ENCODE measurements at regions not wholly inside any gene's neighbourhood (a gene's known extent, or its start where the extent isn't known, plus 50 kb on each side); places are given as distances from the start of the nearest gene placed in this dataset.

DNA sequence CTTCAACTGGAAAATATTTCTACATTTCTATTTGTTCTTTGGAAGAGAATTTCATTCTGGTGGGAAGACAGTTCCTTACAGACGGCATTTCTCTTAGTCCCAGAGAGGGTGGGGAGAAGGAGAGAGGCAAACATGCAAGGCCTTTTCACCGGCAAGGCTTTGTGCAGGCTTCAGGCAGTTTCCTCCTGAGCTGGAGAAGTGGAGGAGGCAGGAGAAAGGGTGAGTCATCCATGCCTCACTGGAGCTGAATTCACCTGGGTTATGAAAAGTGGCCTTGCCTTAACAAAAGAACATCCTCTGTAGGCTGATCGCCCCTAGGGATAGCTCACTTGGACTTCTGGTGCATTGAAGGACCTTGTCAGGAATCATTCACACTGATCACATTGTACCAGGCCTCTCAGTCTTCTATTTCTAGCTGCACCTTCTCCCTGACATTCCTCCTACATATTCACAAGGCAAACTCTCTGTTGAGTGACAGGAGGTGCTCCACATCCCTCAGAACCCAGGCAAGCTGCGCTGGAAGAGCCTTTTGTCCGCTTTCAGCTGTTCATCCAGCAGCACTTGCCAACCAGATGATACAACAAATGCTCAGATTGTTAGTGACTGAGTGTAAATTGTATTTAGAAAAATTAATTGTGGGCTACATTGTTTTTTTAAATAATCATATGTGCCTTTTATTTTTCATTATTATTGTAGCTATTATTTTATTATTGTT is 796.1 kb downstream of the DCDC2C start:
- DNase-seq (ENCODE audit: low spot score), result no peak

DNA sequence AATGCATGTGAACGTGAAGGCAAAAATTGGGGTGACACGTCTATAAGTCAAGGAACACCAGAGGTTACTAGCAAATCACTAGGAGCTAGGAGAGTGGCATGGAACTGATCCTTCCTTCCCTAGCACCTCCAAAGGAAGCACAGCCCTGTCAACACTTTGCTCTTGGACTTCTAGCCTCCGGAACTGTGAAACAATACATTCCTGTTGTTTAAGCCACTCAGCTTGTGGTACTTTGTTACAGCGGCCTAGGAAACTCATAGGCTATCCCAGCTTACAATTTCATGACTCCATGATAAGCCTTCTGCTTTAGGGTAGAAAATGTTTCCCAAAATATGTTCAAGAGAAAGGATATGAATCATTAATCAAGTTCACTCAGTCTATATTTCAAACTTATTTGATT is 798.1 kb downstream of the DCDC2C start:
- no peak for DNase-seq (ENCODE audit: low spot score)

DNA sequence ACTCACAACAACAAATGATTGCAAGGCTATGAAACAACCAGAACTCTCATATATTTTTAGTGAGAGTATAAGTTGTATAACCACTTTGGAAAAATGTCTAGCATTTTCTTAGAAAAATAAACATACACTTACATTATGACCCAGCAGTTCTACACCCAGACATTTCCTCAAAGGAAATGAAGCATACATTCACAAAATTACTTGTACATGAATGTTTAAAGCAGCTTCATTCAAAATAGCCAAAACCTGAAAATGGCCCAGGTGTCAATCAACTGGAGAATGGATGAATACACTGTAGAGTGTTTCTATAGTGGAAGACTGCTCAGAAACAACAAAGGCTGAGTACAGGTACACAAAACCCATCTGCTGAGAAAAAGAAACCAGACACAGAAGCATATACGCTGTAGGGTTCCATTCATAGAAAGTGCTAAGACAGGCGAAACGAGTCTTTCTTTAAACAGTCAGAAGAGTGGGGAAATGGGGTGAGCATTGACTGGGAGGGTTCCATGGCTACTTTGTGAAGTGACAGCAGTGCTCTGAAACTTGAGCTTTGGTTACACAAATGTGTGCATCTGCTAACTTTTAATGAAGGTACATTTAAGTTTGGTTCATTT is 799.0 kb downstream of the DCDC2C start:
- no peak for DNase-seq (ENCODE audit: low spot score)

GRCh38 chr2:4507661-4508060 is 804.3 kb downstream of the DCDC2C start:
- no peak for DNase-seq (ENCODE audit: low spot score)

- no peak for DNase-seq (ENCODE audit: low spot score)
These were observed 812.7 kb downstream of the DCDC2C start for GRCh38 chr2:4515871-4516761.

DNA sequence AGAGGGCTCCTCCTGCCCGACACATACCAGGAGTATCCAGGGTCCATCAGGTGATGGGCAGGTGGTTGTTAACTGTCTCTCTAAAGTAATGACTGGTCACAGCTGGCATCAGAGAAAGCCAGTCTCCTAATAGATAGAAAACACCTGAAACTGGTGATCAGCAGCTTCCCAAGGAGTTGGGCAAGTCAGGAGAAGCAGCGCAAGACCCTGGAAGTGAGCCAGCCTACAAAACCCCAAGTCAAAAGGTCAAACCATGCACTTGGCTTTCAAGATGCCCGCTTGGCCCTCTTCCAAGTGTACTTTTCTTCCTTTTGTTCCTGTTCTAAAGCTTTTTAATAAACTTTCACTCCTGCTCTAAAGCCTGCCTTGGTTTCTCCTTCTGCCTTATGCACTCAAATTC is 815.2 kb downstream of the DCDC2C start:
- DNase-seq (ENCODE audit: low spot score), result no peak

DNA sequence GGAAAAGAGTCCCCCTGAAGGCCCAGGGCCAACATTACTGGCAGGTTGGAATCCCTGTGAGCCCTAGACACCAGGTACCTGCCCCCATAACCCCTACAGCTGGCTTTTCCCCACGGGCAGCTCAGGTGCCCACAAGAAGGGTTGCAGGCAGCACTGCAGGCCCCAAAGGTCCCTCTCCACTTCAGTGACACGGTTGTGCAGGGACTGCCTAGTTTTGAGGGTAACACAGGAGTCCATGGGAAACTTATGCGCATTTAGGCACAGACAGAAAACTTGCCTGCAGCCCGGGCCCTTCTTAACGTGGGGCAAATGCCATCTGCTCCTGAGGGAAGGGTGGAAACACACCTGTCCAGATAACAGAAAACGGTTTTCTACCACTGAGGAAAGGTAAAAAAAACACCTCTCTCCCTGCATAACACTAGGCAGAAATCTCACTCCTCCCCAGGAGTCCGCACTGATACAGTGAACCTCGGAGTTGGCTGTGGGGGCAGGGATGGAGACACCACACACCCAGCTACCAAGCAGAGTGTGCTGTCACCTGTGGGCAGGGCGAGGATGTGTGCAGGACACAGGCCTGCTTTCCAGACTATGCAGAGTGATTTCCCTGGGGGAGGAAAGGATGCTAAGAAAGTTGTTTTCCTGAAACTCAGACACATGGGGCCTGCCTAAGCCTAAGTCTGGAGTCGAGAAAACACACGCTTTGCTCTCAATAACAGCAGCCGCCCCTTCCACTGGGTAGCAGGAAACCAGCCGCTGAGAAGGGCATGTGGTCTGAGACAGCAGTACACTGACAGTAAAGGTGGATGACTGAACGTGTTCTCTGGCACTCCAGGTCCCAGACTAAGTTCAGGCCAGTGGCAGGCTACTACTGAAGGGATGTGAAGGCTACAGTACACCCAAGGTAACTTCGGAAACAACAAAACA is 819.4 kb downstream of the DCDC2C start:
- no peak for DNase-seq (ENCODE audit: low spot score)

DNA sequence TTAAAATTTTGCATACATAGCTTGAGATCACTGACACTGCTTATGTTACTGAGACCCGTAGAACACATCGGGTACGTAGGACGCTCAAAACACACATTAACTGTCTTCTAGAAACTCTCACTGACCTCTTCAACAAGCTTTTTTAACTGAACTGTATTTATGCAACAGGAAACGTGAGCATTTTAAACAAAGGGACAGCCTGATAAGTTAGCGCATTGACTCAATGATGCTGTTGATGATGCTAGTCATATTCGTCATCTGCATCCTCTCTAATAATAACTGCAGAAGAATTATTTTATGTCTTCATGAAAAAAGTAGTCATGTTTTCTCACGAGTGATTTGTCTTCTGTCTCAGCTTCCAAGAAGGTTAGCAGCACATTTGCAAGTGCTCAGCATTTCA is 824.0 kb downstream of the DCDC2C start:
- DNase-seq (ENCODE audit: low spot score), result no peak

DNA sequence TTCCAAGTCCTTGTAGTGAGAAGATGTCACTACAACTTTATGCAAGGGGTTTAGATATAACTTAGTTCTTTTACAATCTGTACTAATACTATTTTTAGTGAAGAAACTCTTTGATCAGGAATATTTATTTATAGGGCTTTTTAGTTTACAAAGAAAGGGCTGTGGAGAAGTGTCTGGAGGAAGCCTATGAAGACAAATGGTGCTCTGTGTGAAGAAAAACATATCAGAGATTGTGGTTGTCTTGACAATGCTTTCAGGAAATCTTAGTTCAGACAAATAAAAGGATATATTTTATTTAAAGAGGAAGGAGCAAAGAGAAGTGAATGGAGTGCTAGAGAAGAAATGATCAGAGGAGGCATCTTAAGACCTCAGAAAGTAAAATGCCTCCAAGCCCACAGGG is 824.9 kb downstream of the DCDC2C start:
- DNase-seq (ENCODE audit: low spot score), result no peak

GRCh38 chr2:4528773-4529172 is 825.4 kb downstream of the DCDC2C start:
- no peak for DNase-seq (ENCODE audit: low spot score)

DNA sequence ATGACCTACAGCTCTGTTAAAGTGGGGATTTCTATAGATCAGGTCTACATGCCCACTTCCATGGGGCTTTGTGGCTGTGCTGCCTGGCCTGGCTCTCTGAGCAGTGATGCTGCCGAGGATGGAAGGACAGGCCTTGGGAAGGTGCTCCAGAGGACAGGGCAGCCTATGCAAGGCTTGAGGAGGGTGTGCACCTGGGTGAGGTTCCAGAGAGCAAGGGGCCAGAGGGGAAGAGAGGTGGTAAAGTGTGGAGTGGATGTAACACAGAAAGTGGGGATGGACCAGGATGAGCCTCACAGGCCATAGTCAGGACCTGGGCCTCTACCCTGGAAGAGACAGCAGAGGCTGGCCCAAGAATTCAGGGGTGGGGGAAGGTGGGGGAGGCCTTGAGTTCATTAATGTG is 826.4 kb downstream of the DCDC2C start:
- DNase-seq (ENCODE audit: low spot score), result no peak

DNA sequence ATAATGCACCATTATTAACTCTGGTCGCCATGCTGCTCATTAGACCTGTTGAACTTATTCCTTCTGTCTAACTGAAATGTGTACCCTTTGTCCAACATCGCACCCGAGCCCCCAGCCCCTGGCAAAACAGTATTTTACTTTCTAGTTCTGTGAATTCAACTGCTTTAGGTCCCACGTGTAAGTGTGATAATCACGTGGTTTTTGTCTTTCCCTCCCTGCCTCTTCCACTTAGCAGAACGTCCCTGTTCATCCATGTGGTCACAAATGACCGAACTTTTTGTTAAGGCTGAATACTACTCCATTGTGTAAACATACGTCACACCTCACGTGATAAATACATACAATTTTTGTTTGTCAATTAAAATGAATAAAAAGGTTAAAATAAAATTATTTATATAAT is 826.9 kb downstream of the DCDC2C start:
- no peak for DNase-seq (ENCODE audit: low spot score)

DNA sequence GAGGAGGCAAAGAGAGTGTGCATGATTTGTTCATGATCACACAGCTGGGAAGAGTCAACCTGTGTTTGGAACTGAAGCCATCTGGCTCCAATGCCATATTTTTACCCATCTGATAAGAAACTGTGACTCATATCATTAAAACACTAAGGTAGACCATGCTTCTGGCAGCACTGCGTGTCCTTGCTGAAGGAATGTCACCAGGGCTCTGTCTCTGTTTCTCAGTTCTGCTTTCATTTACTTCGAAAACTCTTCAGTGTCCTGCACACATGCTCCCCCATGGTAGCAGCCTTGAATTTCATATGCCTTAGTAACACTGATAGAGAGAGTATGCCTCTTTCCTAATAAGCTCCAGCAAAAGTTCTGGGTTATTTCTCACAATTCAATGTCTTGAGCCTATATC is 830.4 kb downstream of the DCDC2C start:
- DNase-seq (ENCODE audit: low spot score), result no peak

DNA sequence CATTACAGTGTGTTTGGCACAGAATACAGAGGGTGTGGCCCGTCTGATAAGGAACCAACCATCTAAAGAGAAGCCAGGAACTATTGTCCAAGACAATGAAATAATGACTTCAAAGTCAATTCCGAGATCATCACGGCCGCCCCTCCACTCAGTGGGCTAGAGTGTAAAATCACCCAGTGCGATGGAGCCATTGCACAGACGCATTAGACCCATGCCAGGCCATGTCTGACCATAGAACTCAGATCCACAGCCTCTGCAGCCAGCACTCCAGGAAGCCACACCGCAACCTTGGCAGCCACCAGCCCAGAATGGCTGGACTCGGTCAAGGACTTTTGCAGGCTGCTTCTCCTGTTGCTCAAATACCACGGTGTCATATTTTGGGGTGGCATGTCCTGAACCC is 835.7 kb downstream of the DCDC2C start:
- DNase-seq (ENCODE audit: low spot score), result no peak

DNA sequence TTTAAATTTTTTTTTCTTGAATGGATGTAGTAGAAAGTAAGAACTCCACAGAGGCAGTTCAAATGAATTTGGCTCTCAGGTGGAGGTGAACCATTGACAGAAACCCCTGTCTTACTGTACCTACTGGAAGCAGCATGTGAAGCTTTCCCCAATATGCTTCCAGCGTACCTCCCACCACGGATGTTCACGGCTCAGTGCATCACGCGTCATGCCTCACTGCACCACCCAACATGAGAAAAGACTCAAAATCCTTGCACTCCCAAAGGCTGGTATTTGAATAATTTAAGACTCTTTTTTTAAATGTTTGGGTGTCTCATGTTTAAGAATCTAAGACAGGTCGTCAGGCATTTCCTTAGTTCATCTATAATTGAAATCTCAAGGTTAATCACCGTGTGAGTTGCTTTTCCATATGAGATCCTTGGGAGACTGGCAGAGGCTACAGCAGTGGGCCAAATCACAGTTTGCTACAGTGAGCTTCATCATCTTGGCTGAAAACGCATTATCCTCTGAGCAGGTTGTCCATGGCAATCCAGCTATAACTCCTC is 846.4 kb downstream of the DCDC2C start:
- no peak for DNase-seq (ENCODE audit: low spot score)

DNA sequence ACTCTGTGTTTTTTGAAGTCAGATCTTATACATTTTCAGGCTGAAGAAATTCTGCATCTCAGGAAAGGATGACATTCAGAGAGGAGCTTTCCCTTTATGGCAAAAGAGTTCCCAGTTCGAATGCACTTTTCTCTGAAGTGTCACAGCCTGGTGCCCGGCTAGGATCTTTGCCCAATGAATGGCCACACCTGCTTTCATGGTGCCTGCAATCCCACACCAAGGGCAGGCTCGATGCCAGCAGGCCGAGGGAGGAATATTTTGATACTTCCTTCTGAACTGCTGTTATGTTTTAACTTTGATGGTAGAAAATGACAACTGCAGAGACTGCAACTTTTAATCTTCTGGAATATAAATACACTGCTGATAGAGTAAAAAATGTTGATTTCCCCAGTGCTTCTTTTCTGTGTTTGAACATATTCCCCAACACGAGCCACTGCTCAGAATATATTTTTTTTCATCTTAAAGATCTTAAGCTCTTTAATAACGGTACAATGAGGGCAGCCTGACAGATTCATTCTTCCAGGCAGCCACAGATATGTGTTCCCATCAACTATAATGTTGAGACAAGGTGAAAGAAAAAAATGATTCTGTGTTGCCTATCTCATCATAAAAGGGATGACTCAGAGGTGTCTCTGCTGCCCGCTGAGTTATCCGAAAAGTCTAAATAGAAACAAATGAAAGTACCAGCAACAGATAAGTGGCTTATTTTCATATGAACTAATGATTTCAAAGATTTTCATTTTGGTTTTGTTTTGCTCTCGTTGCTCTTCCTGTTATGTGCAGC is 848.5 kb downstream of the DCDC2C start:
- DNase-seq (ENCODE audit: low spot score), result no peak

DNA sequence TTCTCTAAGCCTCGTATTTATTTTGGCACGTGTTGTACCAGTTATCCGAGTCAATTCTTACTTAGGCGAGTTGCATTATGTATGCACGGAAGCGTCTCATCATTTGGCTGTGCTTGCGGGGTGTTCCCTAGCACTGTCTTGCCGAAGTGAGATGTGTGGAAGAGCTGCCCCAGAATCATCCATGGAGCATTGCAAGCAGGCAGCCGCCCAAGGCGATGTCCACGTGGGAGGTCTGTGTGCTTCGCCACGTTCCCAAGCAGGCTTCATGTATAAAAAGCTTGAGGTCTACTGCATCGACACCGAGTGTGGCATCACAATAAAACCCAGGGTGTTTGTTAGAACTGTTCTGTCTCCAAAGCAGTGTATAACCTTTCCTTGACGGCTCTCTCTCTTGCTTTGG is 849.9 kb downstream of the DCDC2C start:
- no peak for DNase-seq (ENCODE audit: low spot score)

- DNase-seq (ENCODE audit: low spot score), result no peak
These were observed 852.9 kb downstream of the DCDC2C start for GRCh38 chr2:4556135-4556896.

DNA sequence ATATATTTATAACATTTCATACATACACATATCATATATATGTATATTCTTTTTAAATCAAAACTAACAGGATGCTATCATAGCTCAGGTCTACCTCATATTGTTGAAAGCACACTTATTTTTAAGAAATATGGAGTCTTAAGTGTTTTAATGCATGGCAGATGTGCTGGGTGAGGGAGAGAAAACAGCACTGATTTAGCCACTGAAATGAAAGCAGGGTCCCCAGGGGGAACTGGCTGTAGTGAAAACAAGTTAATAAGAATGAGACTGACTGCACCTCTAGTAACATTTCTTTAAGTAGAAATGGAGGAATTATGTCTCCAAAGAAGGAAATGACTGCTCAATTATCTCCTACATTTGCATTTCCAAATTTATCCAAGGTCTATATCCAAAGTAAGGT is 857.8 kb downstream of the DCDC2C start:
- no peak for DNase-seq (ENCODE audit: low spot score)

GRCh38 chr2:4576075-4576474 is 872.7 kb downstream of the DCDC2C start:
- no peak for DNase-seq (ENCODE audit: low spot score)

Measured in HuH-7 (cell line).